ENCODE measurements at regions not wholly inside any gene's neighbourhood (a gene's known extent, or its start where the extent isn't known, plus 50 kb on each side); places are given as distances from the start of the nearest gene placed in this dataset.
"Not testable (repeated sequence)": the region's sequence is repeated elsewhere in the genome, so short reads cannot be mapped to it uniquely, and the experiment has no call there.

GRCh38 chr10:21105331-21105730 lies 208.2 kb upstream of the NEBL start:
- not testable (repeated sequence) for H3K4me3 Mint-ChIP-seq; H3K36me3 Mint-ChIP-seq (ENCODE audit: low read depth)

GRCh38 chr10:21100871-21101514 lies 203.9 kb upstream of the NEBL start:
- no peak overlapping the region for H3K4me3 Mint-ChIP-seq
- no peaks in the 10 kb centered on the region for H3K9me3 Mint-ChIP-seq
- no peaks in the 10 kb centered on the region for H3K4me1 Mint-ChIP-seq (ENCODE audit: low read depth)
- intact Hi-C loops (cut with micrococcal nuclease), result no loop called here
- no peaks in the 10 kb centered on the region for H3K36me3 Mint-ChIP-seq (ENCODE audit: low read depth)
- H3K27ac Mint-ChIP-seq, result no peak overlapping the region
- H3K27me3 Mint-ChIP-seq, result no peaks in the 10 kb centered on the region

More at GRCh38 chr10:21105331-21105730, 208.2 kb upstream of the NEBL start:
- H3K4me1 Mint-ChIP-seq (ENCODE audit: low read depth); H3K27me3 Mint-ChIP-seq; intact Hi-C loops (cut with micrococcal nuclease); H3K27ac Mint-ChIP-seq: not testable (repeated sequence)
- H3K9me3 Mint-ChIP-seq, result peaks cover 12% of the 10 kb centered on the region

- Mint-ChIP-seq H3K27ac (no peak overlapping the region), H3K4me1 (ENCODE audit: low read depth) (no peaks in the 10 kb centered on the region), H3K36me3 (ENCODE audit: low read depth) (no peaks in the 10 kb centered on the region), H3K4me3 (no peak overlapping the region), H3K9me3 (no peaks in the 10 kb centered on the region), H3K27me3 (no peaks in the 10 kb centered on the region)
- intact Hi-C loops (cut with micrococcal nuclease), result no loop called here
Measured at GRCh38 chr10:21100190-21100589, 203.1 kb upstream of the NEBL start.

- no peak overlapping the region for H3K27ac Mint-ChIP-seq
- no peak overlapping the region for H3K4me3 Mint-ChIP-seq
- no peaks in the 10 kb centered on the region for H3K27me3 Mint-ChIP-seq
- no peaks in the 10 kb centered on the region for H3K4me1 Mint-ChIP-seq (ENCODE audit: low read depth)
- no peaks in the 10 kb centered on the region for H3K9me3 Mint-ChIP-seq
- no peaks in the 10 kb centered on the region for H3K36me3 Mint-ChIP-seq (ENCODE audit: low read depth)
- intact Hi-C loops (cut with micrococcal nuclease), result no loop called here
Measured at GRCh38 chr10:21099291-21100062, 202.4 kb upstream of the NEBL start.

GRCh38 chr10:21097926-21098355 lies 200.8 kb upstream of the NEBL start:
- H3K36me3 Mint-ChIP-seq (ENCODE audit: low read depth), result no peaks in the 10 kb centered on the region
- no peaks in the 10 kb centered on the region for H3K9me3 Mint-ChIP-seq
- intact Hi-C loops (cut with micrococcal nuclease), result no loop called here
- no peak overlapping the region for H3K27ac Mint-ChIP-seq
- H3K27me3 Mint-ChIP-seq, result no peaks in the 10 kb centered on the region
- no peak overlapping the region for H3K4me3 Mint-ChIP-seq
- no peaks in the 10 kb centered on the region for H3K4me1 Mint-ChIP-seq (ENCODE audit: low read depth)

- no peaks in the 10 kb centered on the region for H3K4me1 Mint-ChIP-seq (ENCODE audit: low read depth)
- H3K27ac Mint-ChIP-seq, result no peak overlapping the region
- intact Hi-C loops (cut with micrococcal nuclease), result no loop called here
- no peaks in the 10 kb centered on the region for H3K9me3 Mint-ChIP-seq
- no peaks in the 10 kb centered on the region for H3K27me3 Mint-ChIP-seq
- no peaks in the 10 kb centered on the region for H3K36me3 Mint-ChIP-seq (ENCODE audit: low read depth)
- no peak overlapping the region for H3K4me3 Mint-ChIP-seq
Measured at GRCh38 chr10:21095494-21096055, 198.5 kb upstream of the NEBL start.

GRCh38 chr10:21095073-21095472 lies 198.0 kb upstream of the NEBL start:
- Mint-ChIP-seq H3K4me3 (no peak overlapping the region), H3K4me1 (ENCODE audit: low read depth) (no peaks in the 10 kb centered on the region), H3K9me3 (no peaks in the 10 kb centered on the region), H3K36me3 (ENCODE audit: low read depth) (no peaks in the 10 kb centered on the region), H3K27ac (no peak overlapping the region), H3K27me3 (no peaks in the 10 kb centered on the region)
- intact Hi-C loops (cut with micrococcal nuclease), result no loop called here

- Mint-ChIP-seq H3K27me3 (no peaks in the 10 kb centered on the region), H3K4me1 (ENCODE audit: low read depth) (no peaks in the 10 kb centered on the region), H3K9me3 (no peaks in the 10 kb centered on the region), H3K27ac (no peak overlapping the region), H3K36me3 (ENCODE audit: low read depth) (no peaks in the 10 kb centered on the region), H3K4me3 (no peak overlapping the region)
- intact Hi-C loops (cut with micrococcal nuclease), result no loop called here
Measured at GRCh38 chr10:21092683-21093524, 195.8 kb upstream of the NEBL start.

GRCh38 chr10:21090609-21091082 lies 193.5 kb upstream of the NEBL start:
- intact Hi-C loops (cut with micrococcal nuclease), result no loop called here
- H3K36me3 Mint-ChIP-seq (ENCODE audit: low read depth), result no peaks in the 10 kb centered on the region
- H3K27ac Mint-ChIP-seq, result no peak overlapping the region
- H3K4me3 Mint-ChIP-seq, result no peak overlapping the region
- H3K9me3 Mint-ChIP-seq, result no peaks in the 10 kb centered on the region
- no peaks in the 10 kb centered on the region for H3K27me3 Mint-ChIP-seq
- no peaks in the 10 kb centered on the region for H3K4me1 Mint-ChIP-seq (ENCODE audit: low read depth)

- Mint-ChIP-seq H3K4me1 (ENCODE audit: low read depth) (no peaks in the 10 kb centered on the region), H3K4me3 (no peak overlapping the region), H3K27ac (no peak overlapping the region), H3K27me3 (no peaks in the 10 kb centered on the region), H3K9me3 (no peaks in the 10 kb centered on the region), H3K36me3 (ENCODE audit: low read depth) (no peaks in the 10 kb centered on the region)
- intact Hi-C loops (cut with micrococcal nuclease), result no loop called here
Measured at GRCh38 chr10:21087476-21087875, 190.4 kb upstream of the NEBL start.

GRCh38 chr10:21084700-21085099 lies 187.6 kb upstream of the NEBL start:
- H3K27ac Mint-ChIP-seq, result no peak overlapping the region
- intact Hi-C loops (cut with micrococcal nuclease), result no loop called here

GRCh38 chr10:21083861-21084260 lies 186.8 kb upstream of the NEBL start:
- H3K36me3 Mint-ChIP-seq (ENCODE audit: low read depth), result no peaks in the 10 kb centered on the region
- H3K4me3 Mint-ChIP-seq, result no peak overlapping the region
- H3K27me3 Mint-ChIP-seq, result no peaks in the 10 kb centered on the region
- no peaks in the 10 kb centered on the region for H3K9me3 Mint-ChIP-seq
- H3K27ac Mint-ChIP-seq, result no peak overlapping the region
- intact Hi-C loops (cut with micrococcal nuclease), result no loop called here
- no peaks in the 10 kb centered on the region for H3K4me1 Mint-ChIP-seq (ENCODE audit: low read depth)

More at GRCh38 chr10:21084700-21085099, 187.6 kb upstream of the NEBL start:
- Mint-ChIP-seq H3K4me3 (no peak overlapping the region), H3K9me3 (no peaks in the 10 kb centered on the region), H3K36me3 (ENCODE audit: low read depth) (no peaks in the 10 kb centered on the region), H3K4me1 (ENCODE audit: low read depth) (no peaks in the 10 kb centered on the region), H3K27me3 (no peaks in the 10 kb centered on the region)

- intact Hi-C loops (cut with micrococcal nuclease), result no loop called here
- H3K27me3 Mint-ChIP-seq, result no peaks in the 10 kb centered on the region
- H3K9me3 Mint-ChIP-seq, result no peaks in the 10 kb centered on the region
- H3K27ac Mint-ChIP-seq, result no peak overlapping the region
- no peak overlapping the region for H3K4me3 Mint-ChIP-seq
- H3K4me1 Mint-ChIP-seq (ENCODE audit: low read depth), result no peaks in the 10 kb centered on the region
- no peaks in the 10 kb centered on the region for H3K36me3 Mint-ChIP-seq (ENCODE audit: low read depth)
Measured at GRCh38 chr10:21082206-21082605, 185.1 kb upstream of the NEBL start.

- Mint-ChIP-seq H3K36me3 (ENCODE audit: low read depth) (no peaks in the 10 kb centered on the region), H3K27me3 (no peaks in the 10 kb centered on the region), H3K27ac (no peak overlapping the region), H3K4me1 (ENCODE audit: low read depth) (no peaks in the 10 kb centered on the region), H3K9me3 (no peaks in the 10 kb centered on the region), H3K4me3 (no peak overlapping the region)
- intact Hi-C loops (cut with micrococcal nuclease), result no loop called here
Measured at GRCh38 chr10:21080261-21080660, 183.2 kb upstream of the NEBL start.

All from dendritic cell treated with granulocyte-macrophage colony-stimulating factor and Interleukin-4, amounts not matched to agents 40 ng/mL and 50 ng/mL, for 4 days (primary cell).